Fibroblast of skin of right biceps (primary cell): ENCODE measurements at regions not wholly inside any gene's neighbourhood (a gene's known extent, or its start where the extent isn't known, plus 50 kb on each side); places are given as distances from the start of the nearest gene placed in this dataset.

ENCODE experiments used
- DNase-seq: peaks from one replicate; pipeline ENCODE4 v3.0.0-alpha.2; 2013

GRCh38 chr1:234683861-234684632, 74.1 kb upstream of the IRF2BP2 start:
- DNase-seq: peak; percentile 42

GRCh38 chr1:234683127-234683860, 73.3 kb upstream of the IRF2BP2 start:
- no peak for DNase-seq

GRCh38 chr1:234681990-234682389, 72.0 kb upstream of the IRF2BP2 start:
- DNase-seq: no peak

- DNase-seq: no peak
Measured at GRCh38 chr1:234681065-234681464, 71.1 kb upstream of the IRF2BP2 start.

GRCh38 chr1:234680331-234680904, 70.4 kb upstream of the IRF2BP2 start:
- DNase-seq: no peak

- peak; percentile 78 for DNase-seq
Measured at GRCh38 chr1:234676103-234676594, 66.2 kb upstream of the IRF2BP2 start.

- no peak for DNase-seq
Measured at GRCh38 chr1:234675572-234675971, 65.6 kb upstream of the IRF2BP2 start.

- no peak for DNase-seq
Measured at GRCh38 chr1:234675006-234675405, 65.0 kb upstream of the IRF2BP2 start.

GRCh38 chr1:234674218-234674815, 64.3 kb upstream of the IRF2BP2 start:
- no peak for DNase-seq

- DNase-seq: no peak
Measured at GRCh38 chr1:234672349-234673135, 62.6 kb upstream of the IRF2BP2 start.

- no peak for DNase-seq
Measured at GRCh38 chr1:234670967-234671626, 61.1 kb upstream of the IRF2BP2 start.

- DNase-seq: no peak
Measured at GRCh38 chr1:234669499-234669898, 59.5 kb upstream of the IRF2BP2 start.

- no peak for DNase-seq
Measured at GRCh38 chr1:234668577-234668955, 58.6 kb upstream of the IRF2BP2 start.

GRCh38 chr1:234667600-234668576, 57.9 kb upstream of the IRF2BP2 start:
- no peak for DNase-seq

GRCh38 chr1:234666761-234667160, 56.8 kb upstream of the IRF2BP2 start:
- no peak for DNase-seq

- DNase-seq: no peak
Measured at GRCh38 chr1:234665975-234666605, 56.1 kb upstream of the IRF2BP2 start.

- DNase-seq: no peak
Measured at GRCh38 chr1:234662148-234662547, 52.2 kb upstream of the IRF2BP2 start.

GRCh38 chr1:234661317-234661928, 51.4 kb upstream of the IRF2BP2 start:
- no peak for DNase-seq

- peak; percentile 28 for DNase-seq
Measured at GRCh38 chr1:234660536-234661316, 50.7 kb upstream of the IRF2BP2 start.
